NCI-H2196 treated with DMSO at 0.1 percent for 48 hours (cell line): ENCODE measurements at regions not wholly inside any gene's neighbourhood (a gene's known extent, or its start where the extent isn't known, plus 50 kb on each side); places are given as distances from the start of the nearest gene placed in this dataset.

ENCODE experiments used
- DNase-seq: peaks from one replicate; lab custom pipeline; 2025; ENCODE audit not compliant: unreplicated experiment; lab: John Stamatoyannopoulos, UW

- DNase-seq, result no peak
These were observed 109.7 kb downstream of the TMTC3 start for GRCh38 chr12:88251798-88252197.

- no peak for DNase-seq
These were observed 111.4 kb downstream of the TMTC3 start for GRCh38 chr12:88253371-88253978.

- no peak for DNase-seq
These were observed 113.1 kb downstream of the TMTC3 start for GRCh38 chr12:88255224-88255623.

- no peak for DNase-seq
These were observed 113.7 kb downstream of the TMTC3 start for GRCh38 chr12:88255847-88256246.

- no peak for DNase-seq
These were observed 116.3 kb downstream of the TMTC3 start for GRCh38 chr12:88258396-88258795.

- DNase-seq, result no peak
These were observed 124.8 kb downstream of the TMTC3 start for GRCh38 chr12:88266806-88267360.

- no peak for DNase-seq
These were observed 125.5 kb downstream of the TMTC3 start for GRCh38 chr12:88267630-88268029.

GRCh38 chr12:88272456-88272855 is 130.3 kb downstream of the TMTC3 start:
- no peak for DNase-seq

- no peak for DNase-seq
These were observed 131.3 kb downstream of the TMTC3 start for GRCh38 chr12:88273450-88273849.

GRCh38 chr12:88273875-88274274 is 131.8 kb downstream of the TMTC3 start:
- DNase-seq, result no peak

- DNase-seq, result no peak
These were observed 149.5 kb downstream of the TMTC3 start for GRCh38 chr12:88291498-88292131.

- DNase-seq, result peak; percentile 59
These were observed 156.0 kb downstream of the TMTC3 start for GRCh38 chr12:88298014-88298682.

GRCh38 chr12:88298761-88299242 is 156.7 kb downstream of the TMTC3 start:
- DNase-seq, result peak; percentile 79

GRCh38 chr12:88299567-88300101 is 157.5 kb downstream of the TMTC3 start:
- DNase-seq, result no peak

- DNase-seq, result no peak
These were observed 158.8 kb downstream of the TMTC3 start for GRCh38 chr12:88300931-88301330.

- no peak for DNase-seq
These were observed 161.2 kb downstream of the TMTC3 start for GRCh38 chr12:88303335-88303734.

GRCh38 chr12:88305254-88305890 is 163.3 kb downstream of the TMTC3 start:
- peak; percentile 78 for DNase-seq

- no peak for DNase-seq
These were observed 164.5 kb downstream of the TMTC3 start for GRCh38 chr12:88306471-88307069.

GRCh38 chr12:88307961-88308360 is 165.9 kb downstream of the TMTC3 start:
- DNase-seq, result no peak

- DNase-seq, result no peak
These were observed 166.7 kb downstream of the TMTC3 start for GRCh38 chr12:88308825-88309224.

GRCh38 chr12:88309546-88309945 is 167.4 kb downstream of the TMTC3 start:
- DNase-seq, result no peak
